ENCODE measurements at regions not wholly inside any gene's neighbourhood (a gene's known extent, or its start where the extent isn't known, plus 50 kb on each side); places are given as distances from the start of the nearest gene placed in this dataset.
"Not testable (repeated sequence)": the region's sequence is repeated elsewhere in the genome, so short reads cannot be mapped to it uniquely, and the experiment has no call there.

DNA sequence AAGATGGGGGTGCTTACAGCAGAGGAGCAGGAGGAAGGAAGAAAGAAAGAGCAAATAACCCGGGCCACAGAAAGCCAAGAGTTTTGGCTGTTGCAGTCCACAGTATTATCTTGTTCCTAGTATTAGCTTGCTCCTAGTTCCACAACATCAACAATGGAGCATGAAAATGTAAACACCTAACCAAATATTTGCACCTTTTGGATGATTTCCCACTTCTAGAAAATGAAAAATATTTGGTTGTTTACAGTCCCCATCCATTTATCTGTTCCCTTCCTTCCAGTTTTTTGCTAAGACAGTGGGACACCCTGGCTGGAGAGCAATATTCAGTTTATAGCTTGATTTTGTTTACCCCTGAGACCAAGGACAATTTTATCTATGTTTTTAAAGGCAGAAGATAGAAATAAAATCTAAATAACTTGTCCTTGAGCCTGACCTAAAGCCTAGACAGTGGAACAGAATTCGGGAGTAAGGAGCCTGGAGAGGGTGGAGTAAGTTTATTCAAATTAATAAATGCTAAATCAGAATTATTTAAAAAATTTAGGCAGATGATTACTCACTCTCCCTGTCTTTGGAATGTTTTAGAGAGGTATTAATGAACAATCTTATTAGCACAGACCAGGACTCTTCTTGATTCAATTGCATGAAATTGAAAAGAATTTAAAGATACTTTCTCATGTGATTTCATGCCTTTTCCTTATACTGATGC is 51.6 kb downstream of the RESF1 start:
- no peak for DNase-seq

DNA sequence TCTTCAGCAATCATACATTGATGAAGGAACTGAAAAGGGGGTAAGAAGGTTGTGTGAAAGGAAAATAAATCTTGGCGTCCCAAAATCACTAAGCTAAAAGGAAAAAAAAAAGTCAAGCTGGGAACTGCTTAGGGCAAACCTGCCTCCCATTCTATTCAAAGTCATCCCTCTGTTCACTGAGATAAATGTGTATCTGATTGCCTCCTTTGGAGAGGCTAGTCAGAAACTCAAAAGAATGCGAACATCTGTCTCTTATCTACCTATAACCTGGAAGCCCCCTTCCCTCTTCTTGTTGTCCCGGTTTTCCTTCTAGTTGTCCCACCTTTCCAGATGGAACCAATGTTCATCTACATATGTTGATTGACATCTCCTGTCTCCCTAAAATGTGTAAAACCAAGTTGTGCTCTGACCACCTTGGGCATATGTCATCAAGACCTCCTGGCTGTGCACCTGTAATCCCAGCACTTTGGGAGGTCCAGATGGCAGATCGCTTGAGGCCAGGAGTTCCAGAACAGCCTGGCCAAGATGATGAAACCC is 53.1 kb downstream of the RESF1 start:
- DNase-seq: no peak

DNA sequence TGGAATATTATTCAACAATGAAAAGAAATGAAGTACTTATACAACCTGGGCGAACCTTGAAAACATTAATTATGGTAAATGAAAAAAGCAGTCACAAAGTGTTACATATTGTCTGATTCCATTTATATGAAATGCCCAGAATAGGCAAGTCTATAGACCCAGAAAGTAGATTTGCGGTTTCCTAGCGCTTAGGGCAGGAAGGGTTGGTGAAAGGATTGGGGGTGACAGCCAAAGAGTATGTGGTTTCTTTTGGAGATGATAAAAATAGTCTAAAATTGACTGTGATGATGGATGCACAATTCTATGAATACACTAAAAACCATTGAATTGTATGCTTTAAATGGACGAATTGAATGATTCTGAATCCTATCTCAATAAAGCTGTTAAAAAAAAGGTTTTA is 55.8 kb downstream of the RESF1 start:
- DNase-seq: no peak

DNA sequence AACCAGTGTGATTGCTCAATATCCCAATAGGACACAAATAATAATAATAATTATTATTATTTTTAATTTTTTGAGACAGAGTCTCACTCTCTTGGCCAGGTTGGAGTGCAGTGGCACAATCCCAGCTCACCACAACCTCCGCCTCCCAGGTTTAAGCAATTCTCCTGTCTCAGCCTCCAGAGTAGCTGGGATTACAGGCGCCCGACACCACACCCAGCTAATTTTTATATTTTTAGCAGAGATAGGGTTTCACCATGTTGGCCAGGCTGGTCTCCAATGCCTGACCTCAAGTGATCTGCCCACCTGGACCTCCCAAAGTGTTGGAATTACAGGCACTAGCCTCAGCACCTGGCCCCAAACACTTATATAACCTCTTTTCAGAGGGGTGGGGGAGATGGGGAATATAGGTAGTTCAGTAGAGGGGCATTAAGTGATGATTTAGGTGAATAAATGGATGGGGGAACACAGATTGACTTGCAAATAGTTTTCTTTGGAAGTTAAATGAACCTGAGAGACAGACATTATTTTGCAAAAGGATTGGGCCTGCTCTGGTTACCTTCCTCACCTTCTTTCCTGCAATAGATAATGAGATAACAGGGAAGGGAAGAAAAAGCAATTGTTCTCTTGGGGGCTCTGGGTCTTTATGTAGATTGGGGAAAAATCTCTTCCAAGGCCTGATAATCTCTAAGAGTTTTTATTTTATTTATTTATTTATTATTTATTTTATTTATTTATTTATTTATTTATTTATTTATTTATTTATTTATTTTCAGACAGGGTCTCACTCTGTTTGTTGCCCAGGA is 57.7 kb downstream of the RESF1 start:
- no peak for DNase-seq

DNA sequence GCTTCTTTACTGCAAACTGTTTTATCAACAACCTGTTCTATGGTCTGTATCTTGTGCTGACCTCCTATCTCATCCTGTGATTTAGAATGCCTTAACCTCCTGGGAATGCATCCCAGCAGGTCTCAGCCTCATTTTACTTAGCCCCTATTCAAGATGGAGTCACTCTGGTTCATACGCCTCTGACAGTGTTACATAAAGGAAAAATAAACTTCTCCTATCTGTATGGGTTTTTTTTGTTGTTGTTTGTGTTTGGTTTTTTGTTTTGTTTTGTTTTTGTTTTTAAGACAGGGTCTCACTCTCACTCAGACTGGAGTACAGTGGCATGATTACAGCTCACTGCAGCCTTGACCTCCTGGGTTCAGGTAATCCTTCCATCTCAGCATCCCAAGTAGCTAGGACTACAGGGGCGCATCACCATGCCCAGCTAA is 62.1 kb downstream of the RESF1 start:
- no peak for DNase-seq

DNA sequence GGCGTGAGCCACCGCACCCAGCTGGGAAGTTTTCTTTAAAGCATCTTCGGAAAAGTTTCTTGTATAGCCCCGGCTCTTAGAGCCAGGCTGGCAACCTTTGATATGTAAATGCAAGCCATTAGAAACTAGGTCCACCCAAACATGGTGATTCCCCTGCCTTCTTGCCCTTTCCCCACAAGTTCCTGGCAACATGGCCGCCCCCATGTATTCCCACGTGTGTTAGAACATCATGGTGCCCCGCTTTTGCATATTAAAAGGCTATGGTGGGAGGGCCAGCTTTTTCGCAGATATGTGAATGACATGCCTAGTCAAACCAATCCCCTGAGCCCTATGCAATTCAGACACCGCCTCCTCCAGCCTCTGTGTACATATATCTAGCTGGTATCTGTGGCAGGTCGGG is 63.2 kb downstream of the RESF1 start:
- not testable (repeated sequence) for DNase-seq

DNA sequence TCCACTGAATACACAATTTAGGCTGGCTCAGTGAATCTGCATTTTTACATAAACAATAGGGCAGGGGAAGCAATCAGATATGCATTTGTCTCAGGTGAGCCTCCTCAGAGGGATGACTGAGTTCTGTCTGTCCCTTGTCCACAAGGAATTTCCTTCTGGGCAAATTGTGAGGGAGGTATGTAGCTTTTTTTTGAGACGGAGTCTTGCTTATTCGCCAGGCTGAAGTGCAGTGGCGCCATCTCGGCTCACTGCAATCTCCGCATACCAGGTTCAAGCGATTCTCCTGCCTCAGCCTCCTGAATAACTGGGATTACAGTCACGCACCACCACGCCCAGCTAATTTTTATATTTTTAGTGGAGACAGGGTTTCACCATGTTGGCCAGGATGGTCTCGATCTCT is 64.6 kb downstream of the RESF1 start:
- DNase-seq: not testable (repeated sequence)

DNA sequence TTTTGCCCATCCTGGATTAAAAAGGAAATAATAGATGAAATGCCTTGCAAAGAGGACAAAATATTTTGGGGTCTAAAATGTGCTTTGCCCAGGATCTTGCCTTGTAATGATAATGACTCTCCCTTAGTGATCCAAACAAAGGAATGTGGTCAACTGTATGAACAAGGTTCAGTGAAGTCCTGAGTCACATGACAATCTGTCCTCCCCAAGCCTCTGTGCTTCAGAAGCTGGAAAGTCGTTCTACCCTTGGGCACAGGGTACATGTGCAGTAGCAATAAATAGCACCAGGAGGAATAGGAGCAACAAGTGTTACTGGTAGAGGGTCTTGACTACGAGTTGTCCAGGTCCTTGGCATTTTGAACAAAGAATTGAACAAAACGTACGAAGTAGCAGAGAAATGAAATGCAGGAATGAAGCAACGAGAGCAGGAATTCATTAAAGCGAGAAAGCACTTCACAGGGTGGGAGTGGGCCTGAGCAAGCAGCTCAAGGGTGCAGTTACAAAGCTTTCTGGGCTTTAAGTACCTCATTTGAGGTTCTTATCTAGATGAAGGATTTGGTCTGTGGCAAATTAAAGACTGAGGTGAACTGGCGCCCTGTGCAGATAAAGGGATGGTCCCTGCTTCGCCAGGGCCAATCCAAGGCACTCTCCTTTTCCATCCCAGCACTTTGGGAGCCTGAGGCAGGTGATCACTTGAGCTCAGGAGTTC is 65.8 kb downstream of the RESF1 start:
- DNase-seq: no peak

DNA sequence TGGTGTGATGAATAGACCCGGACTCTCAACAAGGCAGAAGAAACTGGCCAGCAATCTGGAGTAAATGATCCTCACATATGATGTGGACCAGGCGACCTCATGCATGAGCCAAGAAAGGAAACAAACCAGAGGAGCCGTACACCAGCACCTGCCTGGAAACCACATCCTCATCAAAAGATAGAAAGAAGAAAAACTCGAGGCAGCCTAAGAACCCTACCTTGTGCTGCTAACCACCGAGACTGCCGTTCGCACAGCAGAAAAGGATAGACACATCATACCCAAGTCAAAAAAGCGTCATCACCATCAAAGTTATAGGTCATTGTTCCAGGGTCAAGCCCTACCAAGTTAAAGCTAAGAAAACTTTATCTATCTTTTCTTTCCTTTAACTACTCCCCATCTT is 66.7 kb downstream of the RESF1 start:
- DNase-seq: no peak

DNA sequence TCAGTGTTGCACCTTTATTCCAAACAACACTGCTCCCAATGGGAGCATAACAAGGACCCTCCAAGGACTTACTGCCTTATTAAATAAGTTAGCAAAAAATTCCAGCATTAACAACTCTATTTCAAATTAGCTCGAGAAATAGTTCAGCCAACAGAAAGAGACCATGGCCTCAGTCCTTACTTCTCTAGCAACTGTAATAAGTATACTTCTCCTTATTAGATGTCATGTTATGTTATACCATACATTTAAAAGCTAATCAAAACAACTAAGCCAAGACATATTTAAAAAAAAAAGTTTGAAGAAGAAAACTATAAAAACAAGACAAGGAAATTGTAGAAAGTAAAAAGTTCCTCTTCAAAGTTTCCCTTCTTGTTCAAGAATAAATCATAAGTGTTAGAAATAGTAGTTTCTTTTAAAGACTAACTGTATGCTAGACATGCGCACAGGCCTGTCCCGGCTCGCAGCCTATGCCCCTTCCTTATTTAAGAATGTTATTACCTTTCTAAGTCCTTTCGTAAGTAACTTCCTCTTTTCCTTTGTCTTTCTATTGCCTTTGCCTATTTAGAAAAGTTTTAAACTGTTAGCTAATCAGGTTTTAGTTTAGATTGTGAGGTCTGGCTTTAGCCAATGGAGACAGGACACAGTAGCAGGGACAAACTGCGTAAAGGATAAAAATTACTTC is 68.6 kb downstream of the RESF1 start:
- DNase-seq: no peak

DNA sequence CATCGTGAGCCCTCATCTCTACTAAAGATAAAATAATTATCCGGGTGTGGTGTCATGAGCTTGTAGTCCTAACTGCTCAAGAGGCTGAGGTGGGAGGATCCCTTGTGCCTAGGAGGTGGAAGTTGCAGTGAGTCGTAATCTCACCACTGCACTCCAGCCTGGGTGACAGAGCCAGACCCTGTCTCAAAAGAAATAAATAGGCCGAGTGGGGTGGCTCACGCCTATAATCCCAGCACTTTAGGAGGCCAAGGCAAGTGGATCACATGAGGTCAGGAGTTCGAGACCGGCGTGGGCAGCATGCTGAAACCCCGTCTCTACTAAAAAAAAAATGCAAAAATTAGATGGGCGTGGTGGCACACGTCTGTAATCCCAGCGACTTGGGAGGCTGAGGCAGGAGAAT is 70.9 kb downstream of the RESF1 start:
- DNase-seq: no peak

DNA sequence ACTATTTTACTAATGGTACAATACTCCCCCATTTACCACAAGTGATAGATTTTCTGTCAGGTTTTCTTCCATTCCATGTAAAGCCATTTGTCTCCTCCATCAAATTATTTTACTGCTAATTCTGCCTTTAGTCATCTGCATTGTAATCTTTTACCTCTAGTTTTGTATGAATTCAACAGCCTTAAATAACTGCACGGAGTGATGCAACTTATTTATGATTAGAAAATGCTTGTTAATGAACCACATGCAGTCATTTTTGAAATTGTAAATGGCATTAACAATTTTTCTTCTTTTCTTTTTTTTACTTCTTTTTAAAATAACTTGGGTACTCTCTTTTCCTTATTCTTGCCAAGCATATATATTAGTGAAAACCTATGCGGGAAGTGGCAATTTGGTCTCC is 71.5 kb downstream of the RESF1 start:
- DNase-seq: no peak

DNA sequence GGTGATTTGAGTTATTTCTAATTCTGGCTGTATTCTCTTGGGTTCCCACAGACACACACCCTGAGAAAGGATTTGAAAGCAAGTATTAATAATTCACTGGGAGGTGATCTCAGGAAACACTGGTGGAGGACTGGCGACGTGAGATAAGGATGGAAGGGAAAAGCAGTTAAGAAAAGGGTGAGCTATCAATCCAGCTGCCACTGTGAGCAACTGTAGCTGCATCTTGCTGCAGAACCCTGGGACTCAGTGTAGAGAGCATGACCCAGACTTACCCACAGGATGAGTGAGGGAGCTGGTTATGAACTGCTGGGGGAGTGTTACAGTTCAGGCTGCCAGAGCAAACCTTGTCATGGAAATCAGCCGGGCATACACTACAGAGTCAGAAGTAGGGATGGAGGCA is 71.9 kb downstream of the RESF1 start:
- no peak for DNase-seq

DNA sequence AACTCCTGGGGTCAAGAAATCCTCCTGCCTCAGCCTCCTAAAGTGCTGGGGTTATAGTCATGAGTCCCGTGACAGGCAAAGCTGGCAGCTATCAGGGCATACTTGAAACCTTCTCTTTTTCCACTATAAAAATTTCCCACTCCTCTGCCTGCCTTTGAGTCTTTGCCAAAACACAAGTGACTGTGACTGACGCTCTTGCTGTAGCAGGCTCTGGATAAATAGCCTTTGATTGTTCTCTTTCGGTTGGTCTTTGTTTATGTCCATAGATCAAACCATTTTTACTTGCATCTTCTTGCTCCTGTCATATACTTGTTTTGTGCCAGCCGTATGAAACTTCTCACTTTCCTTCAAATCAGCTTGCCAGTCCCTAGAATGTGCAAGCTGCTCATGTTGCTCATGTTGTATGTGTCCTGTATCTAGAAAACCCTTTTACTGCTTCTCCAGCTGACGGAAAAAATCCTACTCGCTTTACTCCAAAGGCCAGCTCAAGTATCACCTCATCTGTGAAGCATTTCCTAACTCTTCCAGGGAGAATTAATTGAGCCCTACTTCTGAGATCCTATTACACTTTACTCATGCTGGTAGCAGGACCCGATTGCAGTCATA is 73.1 kb downstream of the RESF1 start:
- no peak for DNase-seq

DNA sequence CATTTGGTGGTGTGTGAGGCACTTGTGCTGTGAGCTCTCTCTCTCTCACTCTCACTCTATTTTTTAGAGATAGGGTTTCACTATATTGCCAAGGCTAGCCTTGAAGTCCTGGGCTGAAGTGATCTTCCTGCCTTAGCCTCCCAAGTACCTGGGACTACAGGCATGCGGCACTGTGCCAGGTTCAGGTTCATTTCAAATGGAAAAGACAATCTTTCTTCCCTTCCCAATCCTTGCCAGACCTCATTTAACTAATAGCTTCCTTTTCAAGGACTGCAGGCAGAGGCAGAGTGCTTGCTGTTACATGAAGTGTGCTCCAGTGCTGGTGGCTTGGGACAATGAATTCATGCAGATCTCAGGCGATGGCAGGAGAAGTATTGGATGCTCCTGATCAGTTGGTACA is 73.2 kb upstream of the BICD1 start:
- no peak for DNase-seq

DNA sequence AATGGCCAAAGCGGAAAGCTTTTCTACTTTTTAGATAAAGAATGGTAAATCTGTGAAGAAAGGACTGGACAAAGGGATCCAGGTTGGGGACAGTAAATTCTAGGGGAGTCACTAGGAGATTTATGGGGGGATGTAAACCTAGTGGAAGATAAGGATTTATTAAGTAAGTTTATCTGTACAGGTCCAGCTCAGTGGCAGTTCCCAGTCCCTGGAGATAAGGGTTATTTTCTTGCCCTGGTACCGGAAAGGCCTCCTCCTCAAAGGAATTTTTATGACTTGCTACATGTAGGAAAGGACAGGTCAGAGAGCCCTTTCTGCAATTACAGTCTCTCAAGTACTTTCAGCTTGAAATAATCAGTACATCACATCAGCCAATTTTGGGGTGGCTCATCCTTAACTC is 72.6 kb upstream of the BICD1 start:
- no peak for DNase-seq

DNA sequence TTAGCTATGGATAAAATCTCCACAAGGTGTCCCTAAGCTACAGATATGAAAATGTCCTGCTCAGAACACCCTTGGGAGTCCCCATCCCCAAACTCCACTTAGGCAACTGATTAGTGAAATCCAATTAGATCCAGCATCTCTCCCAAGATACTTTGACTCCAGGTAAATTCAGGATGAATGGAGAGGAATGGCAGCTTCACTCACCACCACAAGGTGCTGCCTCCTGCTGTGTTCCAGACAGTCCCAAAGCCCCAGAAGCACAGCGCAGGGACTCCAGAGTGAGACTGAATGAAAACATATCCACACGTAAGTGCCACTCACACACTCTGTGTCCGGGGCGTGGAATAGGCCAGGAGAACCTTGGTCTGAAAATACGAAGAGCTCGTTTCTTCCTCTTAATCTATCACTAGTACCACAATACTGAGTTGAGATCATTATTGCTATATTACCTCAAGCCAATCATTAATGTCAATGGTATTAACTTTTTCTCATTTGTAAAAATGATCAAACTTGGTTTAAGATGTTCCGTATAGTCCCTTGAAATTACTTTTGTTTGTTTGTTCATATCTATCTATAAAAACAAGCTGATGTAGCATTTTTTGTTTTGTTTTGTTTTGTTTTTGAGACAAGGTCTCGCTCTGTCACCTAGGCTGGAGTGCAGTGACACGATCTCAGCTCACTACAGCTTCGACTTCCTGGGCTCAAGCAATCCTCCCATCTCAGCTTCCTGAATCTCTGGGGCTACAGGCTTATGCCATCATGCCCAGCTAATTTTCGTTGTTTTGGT is 70.0 kb upstream of the BICD1 start:
- DNase-seq: no peak

DNA sequence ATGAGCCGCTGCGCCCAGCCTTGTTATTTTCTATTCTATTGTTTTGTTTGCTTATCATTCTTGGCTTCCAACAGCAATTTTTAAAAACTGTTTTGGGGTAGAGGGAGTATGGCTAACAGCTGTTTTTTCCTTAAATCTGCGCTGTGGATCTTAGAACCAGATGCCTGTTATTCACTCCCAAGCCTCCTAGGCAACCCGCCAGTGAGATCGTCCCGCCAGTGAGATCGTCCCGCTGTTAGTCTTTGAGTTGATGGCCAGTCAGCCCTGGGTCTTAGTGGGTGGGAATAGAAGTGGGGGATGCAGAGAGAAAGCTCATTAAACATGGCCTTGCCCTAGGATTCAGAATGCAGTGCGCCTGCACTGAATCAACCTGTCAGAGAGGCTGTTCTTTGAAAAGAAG is 67.3 kb upstream of the BICD1 start:
- DNase-seq: peak; percentile 7

DNA sequence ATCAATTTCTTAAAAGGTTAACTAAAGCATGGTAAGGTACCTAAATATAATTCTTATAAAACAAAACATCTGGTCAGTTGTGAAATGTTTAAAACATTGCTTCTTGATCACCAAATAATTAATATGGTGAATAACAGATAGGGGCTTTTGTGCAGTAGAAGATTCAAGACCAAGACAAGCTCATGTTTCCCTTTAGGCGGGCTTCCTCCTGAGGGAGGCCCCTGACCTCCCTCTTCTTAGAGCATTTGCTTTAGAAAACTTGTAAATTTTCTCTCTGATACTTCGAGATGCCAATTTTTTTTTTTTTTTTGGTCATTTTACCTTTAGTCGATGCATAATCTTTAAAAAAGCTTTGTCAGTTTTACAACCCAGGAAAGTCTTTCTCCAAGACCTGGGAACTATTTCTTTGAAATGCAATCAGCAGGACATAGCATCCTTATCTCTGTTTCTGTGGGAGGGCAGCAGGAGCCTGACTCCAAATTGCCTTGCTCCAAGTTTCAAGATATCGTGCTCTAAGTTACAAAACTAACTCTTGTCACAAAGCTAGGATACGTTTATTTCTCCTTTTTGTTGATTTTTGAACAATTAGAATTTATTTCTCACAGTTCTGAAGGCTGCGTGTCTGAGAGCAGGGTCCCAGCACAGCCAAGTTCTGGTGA is 66.6 kb upstream of the BICD1 start:
- no peak for DNase-seq

DNA sequence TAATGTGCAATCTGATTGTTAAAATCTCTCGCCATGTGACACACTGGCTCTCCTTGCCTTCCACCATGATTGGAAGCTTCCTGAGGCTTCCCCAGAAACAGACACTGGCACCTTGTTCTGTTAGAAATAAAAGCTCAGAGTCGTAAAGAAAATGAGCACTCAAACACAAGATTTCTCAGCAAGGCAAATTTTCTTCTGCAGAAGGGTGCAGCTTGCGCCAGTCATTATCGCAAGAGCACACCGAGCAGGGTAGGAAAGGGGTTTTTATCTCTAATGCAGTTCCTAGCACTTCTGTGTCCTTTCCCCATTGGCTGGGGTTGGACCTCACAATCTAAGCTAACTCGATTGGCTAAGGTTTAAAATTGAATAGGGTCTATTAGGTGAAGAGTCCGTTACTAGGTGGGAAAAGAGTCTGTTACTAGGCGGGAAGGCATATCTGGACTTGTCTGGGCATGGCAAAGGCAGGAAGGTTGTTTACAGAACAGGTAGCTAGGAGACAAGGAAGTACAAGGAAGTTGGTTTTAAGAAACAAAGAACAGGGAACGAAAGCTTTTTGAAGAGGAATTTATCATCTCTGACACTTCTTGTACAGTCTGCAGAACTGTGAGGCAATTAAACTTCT is 62.6 kb upstream of the BICD1 start:
- no peak for DNase-seq
